GM18858 (cell line): ENCODE measurements at regions not wholly inside any gene's neighbourhood (a gene's known extent, or its start where the extent isn't known, plus 50 kb on each side); places are given as distances from the start of the nearest gene placed in this dataset.
"Not testable (repeated sequence)": the region's sequence is repeated elsewhere in the genome, so short reads cannot be mapped to it uniquely, and the experiment has no call there.

Experiments used
- ATAC-seq: cut with Tn5 transposase; IDR thresholded peaks from one replicate; pipeline ENCODE4 v1.9.1; 2021; ENCODE audit not compliant: unreplicated experiment

GRCh38 chr2:147330925-147331324 lies 513.9 kb upstream of the ACVR2A start:
- no peak for ATAC-seq

DNA sequence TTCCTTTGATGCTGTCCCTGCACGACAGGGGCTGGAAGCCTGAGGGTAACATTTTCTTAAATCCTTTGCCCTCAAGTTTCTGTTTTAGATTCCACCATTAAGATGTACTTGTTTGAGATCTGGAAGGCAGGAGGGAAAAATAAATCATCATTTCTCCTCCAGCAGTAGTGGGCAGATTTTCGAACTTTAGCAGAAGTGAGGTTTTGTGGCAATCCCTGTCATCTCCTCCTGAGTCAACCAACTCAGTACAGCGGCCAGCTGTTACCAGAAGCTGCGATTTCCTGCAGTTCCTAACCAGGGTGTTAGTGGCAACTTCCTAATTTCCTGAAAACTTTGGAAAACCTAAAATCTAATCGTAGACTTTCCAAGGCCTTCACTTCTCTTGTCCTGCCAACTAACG lies 517.2 kb upstream of the ACVR2A start:
- ATAC-seq, result peak; percentile 42

GRCh38 chr2:147325990-147326389 lies 518.8 kb upstream of the ACVR2A start:
- ATAC-seq, result no peak

- no peak for ATAC-seq
Measured at GRCh38 chr2:147320146-147320545, 524.7 kb upstream of the ACVR2A start.

DNA sequence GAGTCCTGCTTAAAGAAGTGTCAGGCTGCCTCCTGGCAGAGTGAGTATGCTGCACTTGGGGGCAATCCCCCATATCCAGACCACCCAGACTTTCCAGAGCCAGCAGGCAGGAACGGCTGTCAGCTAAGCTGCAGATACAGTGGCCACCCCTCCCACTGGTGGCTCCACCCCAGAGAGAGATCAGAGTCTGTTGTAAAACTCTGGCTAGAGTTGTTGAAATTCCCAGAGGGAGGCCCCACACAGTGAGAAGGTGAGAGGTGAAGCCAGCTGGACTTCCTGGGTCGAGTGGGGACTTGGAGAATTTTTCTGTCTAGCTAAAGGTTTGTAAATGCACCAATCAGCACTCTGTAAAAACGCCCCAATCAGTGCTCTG lies 533.8 kb upstream of the ACVR2A start:
- ATAC-seq, result no peak

DNA sequence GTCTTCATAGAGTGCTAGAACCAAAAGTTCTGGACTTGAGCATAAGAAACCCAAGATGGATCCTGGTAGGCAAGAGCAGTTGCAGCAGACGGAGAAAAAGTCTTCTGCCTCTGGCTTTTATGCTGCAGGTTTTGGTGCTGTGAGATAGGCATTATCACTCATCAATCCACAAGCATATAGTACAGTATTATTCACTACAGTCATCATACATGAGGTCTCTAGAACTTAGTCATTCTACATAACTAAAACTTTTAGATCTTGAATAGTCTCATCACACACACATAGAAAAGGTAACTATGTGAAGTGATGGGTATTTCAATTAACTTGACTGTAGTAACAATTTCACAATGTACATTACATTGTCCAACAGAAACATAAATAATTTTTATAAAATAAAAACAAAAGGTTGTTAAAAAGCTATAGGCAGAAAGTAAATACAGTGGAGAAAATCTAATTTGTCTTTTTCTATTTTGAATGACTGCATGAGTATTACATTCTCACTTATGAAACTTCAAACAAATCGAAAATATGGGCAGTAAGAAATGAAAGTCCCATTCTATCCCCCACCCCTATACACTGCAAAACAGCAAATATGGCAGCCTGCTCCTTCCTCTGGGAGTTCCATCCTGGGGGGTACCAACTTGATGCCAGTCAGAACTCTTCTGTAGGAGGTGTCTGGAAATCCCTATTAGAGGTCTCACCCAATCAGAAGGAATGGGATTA lies 534.3 kb upstream of the ACVR2A start:
- ATAC-seq, result no peak

DNA sequence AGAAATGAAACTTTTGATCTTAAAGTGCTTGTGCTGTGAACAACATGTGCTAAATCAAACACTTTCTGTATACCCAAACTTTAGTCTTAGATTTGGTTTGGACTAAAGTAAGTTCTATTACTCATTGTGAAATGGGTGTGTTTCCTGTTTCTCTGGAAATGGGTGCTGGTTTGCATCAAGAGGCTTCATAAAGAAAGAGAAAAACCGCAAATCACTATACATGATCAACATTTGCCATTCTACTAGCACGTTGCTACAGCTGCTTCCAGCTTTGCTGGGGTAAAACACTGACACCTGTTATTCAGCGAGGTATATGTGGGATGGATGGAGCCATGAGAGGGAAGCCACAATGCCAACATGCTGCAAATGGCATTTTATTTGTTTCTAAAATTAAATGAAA lies 547.0 kb upstream of the ACVR2A start:
- ATAC-seq, result peak; percentile 97

DNA sequence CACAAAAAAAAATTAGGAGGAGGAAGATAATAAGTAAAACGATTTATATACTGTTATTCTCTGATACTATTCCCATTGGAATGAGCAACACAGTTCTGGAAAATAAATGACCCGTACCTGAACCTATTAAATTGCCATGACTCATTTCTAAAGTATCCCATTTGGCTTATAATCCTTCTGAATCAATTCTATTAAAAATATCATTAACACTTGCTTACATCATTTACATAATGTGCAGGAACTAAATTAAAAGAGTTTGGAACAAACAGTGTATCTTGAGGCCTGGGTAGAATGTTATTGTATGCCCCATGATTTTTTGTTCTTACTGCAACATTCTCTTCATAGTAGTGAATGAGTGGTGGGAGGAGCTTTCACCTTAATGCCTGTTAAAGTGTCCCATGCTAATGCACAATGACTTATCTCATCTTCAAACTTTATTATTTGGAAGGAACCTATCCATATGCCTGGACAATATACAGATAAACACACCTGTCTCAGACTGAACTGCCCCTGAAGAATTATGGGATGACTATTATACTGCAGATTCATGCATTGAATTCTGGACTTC lies 549.9 kb upstream of the ACVR2A start:
- ATAC-seq, result no peak

GRCh38 chr2:147293991-147294824 lies 550.6 kb upstream of the ACVR2A start:
- ATAC-seq, result no peak

DNA sequence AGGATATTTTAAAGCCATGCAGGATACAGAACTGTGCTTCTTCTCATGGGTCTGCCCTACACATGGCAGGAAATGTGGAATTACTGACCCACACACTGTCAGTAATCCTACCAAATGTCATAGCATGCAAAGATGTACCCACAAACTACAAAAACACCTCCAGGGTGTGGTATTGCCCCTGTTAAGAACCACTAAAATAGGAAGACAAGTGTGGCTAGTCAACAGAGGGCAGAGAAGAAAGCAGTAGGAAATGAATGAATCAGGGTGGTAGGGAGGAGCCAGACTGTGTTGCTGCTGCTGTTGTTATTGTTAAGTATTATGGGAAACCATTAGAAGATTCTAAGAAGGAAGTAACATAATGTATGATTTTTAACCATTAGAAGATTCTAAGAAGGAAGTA lies 556.7 kb upstream of the ACVR2A start:
- ATAC-seq, result no peak

DNA sequence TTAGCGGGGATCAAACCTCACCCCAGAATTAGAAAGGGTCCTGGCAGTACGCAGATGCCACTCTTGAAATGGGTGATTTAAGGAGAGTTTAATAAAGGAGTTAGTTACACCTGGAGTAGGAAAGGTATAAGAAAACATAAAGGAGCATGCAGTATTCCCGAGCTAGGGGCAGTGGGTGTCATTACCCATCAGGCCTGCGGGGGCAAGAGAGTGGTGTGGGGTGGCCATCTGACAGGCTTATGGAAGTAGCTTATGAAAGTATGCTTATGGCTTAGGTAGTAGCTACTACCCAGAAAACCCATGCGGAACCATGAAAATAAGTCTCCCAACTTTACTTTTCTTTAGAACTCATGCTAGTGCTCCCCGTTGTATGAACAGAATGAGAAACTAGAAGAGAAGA lies 568.9 kb upstream of the ACVR2A start:
- ATAC-seq, result no peak

DNA sequence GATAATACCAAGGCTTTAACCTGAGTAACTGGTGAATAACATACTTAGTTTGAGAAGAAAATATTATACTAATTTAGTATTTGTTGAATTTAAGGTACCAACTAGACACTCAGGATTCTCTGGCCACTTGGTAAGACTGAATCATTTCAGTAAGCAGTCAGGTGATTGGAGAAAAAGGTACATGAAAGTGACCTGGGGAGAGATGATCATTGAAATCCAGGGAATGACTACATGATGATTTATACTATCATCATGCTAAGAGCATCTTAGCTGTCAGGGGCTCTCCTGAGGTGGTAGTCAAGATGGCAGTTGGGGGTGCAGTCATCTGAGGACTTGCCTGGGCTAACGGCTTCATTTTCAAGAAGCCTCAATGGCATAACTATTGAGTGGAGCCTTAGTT lies 571.2 kb upstream of the ACVR2A start:
- no peak for ATAC-seq

GRCh38 chr2:147273106-147273505 lies 571.7 kb upstream of the ACVR2A start:
- ATAC-seq, result no peak

- not testable (repeated sequence) for ATAC-seq
Measured at GRCh38 chr2:147269581-147269980, 575.2 kb upstream of the ACVR2A start.

- no peak for ATAC-seq
Measured at GRCh38 chr2:147260241-147260640, 584.6 kb upstream of the ACVR2A start.

DNA sequence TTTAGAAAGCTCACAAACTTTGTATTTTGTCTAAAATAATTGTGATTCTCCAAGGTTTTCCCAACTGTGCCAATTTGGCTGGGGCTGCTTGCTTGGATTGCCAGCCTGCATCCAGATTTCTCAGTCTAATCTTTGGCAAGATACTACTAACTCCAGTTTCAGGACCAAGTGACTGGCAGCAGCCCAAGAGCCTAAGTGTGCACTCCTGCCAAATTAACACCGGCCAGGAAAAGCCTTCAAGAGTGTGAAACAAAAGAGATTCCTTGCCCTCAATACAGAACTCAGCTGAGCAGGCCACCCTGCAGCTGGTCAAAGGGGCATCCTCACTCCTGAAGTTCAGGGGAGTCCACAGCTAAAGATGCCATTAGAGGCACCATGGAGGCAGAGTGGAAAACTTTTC lies 589.0 kb upstream of the ACVR2A start:
- ATAC-seq, result no peak

DNA sequence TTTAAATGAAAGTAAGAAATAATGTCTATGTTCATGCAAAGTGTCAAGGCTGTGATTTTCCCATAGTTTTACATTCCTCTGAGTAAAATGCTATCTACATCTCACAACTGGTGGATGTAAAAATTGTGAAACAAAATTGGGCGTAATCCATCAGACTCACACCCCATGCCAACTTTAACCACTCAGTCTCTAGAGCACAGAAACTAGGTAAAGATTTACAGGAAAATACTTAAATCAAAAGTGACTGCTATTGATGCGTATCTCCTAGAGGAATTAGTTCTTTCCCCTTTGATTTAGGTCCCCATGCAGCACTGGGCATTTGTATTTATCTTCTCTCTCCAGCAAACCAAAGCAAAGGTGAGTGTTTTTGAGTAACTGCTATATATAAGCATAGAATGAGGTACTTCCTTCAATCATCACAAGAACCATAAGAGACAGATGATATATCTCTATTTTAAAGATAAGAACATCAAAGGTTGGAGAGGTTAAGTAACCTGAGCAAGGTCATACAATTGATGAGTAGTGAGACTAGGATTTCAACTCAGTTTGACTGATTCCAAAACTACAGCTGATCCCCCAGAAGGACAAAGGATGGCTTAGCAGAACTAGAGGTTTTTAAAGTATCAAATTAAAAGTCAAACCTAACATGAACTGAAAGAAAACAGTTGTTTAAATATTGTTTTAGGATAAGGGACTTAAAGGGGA lies 594.0 kb upstream of the ACVR2A start:
- ATAC-seq, result peak; percentile 73

GRCh38 chr2:147247749-147248148 lies 597.1 kb upstream of the ACVR2A start:
- no peak for ATAC-seq

GRCh38 chr2:147242445-147242844 lies 602.4 kb upstream of the ACVR2A start:
- no peak for ATAC-seq

DNA sequence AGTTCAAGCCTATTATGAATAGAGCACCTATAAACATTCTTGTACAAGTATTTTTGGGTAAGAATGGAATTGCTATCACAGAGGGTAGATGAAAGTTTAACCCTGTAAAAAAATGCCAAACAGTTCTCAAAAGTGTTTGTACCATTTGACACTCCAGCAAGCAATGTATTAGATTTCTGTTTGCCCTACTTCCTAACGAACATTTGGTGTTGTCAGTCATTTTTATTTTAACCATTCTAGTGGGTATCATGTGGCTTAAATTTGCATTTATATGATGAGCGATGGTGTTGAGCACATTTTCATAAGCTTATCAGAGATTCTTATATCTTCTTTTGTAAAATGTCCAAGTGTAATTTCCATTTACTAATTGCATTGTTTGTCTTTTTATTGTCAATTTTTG lies 608.2 kb upstream of the ACVR2A start:
- no peak for ATAC-seq

- no peak for ATAC-seq
Measured at GRCh38 chr2:147232225-147232669, 612.6 kb upstream of the ACVR2A start.
